ENCODE measurements at regions not wholly inside any gene's neighbourhood (a gene's known extent, or its start where the extent isn't known, plus 50 kb on each side); places are given as distances from the start of the nearest gene placed in this dataset.

DNA sequence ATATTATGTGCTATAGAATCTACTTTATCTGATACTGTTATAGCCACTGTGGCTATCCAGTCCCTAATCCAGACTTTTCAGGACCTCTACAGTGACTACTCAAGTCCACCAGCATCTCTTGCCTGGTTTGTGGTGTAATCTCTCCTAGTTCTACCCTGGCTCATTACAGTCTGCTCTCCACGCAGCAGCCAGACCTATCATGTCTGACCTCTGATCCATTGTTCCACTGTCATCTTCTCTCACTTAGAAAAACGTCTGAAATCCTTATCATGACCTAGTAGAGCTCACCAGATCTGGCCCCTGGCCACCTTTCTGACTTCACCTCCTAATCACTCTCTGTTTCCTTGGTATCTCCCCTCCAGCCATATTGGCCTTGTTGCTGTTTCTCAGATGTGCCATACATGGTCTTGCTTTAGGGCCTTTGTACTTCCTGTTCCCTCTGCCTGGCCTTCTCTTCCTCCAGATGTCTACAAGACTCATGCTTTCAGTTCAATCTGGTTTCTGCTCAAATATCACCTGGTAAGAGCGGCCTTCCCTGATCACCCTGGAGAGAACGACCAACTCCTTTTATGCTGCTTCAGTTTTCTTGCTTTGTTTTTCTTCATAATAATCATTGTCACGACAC, 475.5 kb downstream of the AACS start (continued):
- TF ChIP-seq EZH2phosphoT487 (IDR thresholded peaks at IDR 0.05; ENCODE audit: unreplicated experiment) (no peak), POLR2AphosphoS5 (IDR thresholded peaks at IDR 0.05; ENCODE audit: low read depth) (no peak)
- TF ChIP-seq, protein P1, sequence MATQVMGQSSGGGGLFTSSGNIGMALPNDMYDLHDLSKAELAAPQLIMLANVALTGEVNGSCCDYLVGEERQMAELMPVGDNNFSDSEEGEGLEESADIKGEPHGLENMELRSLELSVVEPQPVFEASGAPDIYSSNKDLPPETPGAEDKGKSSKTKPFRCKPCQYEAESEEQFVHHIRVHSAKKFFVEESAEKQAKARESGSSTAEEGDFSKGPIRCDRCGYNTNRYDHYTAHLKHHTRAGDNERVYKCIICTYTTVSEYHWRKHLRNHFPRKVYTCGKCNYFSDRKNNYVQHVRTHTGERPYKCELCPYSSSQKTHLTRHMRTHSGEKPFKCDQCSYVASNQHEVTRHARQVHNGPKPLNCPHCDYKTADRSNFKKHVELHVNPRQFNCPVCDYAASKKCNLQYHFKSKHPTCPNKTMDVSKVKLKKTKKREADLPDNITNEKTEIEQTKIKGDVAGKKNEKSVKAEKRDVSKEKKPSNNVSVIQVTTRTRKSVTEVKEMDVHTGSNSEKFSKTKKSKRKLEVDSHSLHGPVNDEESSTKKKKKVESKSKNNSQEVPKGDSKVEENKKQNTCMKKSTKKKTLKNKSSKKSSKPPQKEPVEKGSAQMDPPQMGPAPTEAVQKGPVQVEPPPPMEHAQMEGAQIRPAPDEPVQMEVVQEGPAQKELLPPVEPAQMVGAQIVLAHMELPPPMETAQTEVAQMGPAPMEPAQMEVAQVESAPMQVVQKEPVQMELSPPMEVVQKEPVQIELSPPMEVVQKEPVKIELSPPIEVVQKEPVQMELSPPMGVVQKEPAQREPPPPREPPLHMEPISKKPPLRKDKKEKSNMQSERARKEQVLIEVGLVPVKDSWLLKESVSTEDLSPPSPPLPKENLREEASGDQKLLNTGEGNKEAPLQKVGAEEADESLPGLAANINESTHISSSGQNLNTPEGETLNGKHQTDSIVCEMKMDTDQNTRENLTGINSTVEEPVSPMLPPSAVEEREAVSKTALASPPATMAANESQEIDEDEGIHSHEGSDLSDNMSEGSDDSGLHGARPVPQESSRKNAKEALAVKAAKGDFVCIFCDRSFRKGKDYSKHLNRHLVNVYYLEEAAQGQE (IDR thresholded peaks at IDR 0.05; ENCODE audit: unreplicated experiment) = no peak

DNA sequence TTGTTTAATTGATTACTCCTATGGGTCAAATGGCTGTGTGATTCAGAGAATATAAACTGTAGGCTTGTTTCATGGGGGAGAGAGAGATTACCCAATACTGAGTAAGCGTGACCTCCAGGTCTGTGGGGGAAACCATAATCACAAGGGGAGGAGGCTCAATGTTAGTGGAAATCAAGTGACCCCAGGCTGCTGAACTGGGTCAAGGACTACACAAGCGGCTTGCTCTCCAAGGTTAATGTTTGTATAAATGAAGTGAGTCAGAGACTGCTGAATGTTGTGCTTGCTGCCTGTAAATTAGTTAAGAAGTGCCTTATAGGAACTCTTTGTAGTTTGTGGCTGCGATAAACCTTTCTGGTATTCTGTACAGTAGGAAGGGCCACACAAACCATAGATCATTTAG, 479.7 kb downstream of the AACS start:
- no peak overlapping the region for H2AFZ ChIP-seq
- H3K4me2 ChIP-seq = no peak overlapping the region
- H3K4me3 Mint-ChIP-seq = no peak overlapping the region
- no peaks in the 10 kb centered on the region for H4K20me1 ChIP-seq (replicated peaks; ENCODE audit: insufficient read depth)
- H3K79me2 ChIP-seq (replicated peaks; ENCODE audit: insufficient read depth) = no peaks in the 10 kb centered on the region
- H3K36me3 ChIP-seq (ENCODE audit: insufficient read depth) = peaks cover 10% of the 10 kb centered on the region; the same call in 1 of the 2 replicates
- TF ChIP-seq JUNB (IDR thresholded peaks at IDR 0.05; ENCODE audit: unreplicated experiment) (no peak), EZH2phosphoT487 (IDR thresholded peaks at IDR 0.05; ENCODE audit: unreplicated experiment) (no peak), CREB1 (CRISPR knock-in tag; IDR thresholded peaks at IDR 0.05; ENCODE audit: low read depth) (no peak), EZH2 (IDR thresholded peaks at IDR 0.05; ENCODE audit: low read depth, unreplicated experiment) (no peak), POLR2AphosphoS5 (IDR thresholded peaks at IDR 0.05; ENCODE audit: low read depth) (no peak), ZNF114 (CRISPR knock-in tag; IDR thresholded peaks at IDR 0.05) (no peak)
- TF ChIP-seq, protein P2, sequence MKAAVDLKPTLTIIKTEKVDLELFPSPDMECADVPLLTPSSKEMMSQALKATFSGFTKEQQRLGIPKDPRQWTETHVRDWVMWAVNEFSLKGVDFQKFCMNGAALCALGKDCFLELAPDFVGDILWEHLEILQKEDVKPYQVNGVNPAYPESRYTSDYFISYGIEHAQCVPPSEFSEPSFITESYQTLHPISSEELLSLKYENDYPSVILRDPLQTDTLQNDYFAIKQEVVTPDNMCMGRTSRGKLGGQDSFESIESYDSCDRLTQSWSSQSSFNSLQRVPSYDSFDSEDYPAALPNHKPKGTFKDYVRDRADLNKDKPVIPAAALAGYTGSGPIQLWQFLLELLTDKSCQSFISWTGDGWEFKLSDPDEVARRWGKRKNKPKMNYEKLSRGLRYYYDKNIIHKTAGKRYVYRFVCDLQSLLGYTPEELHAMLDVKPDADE (IDR thresholded peaks at IDR 0.05) = no peak
- TF ChIP-seq, protein P3, sequence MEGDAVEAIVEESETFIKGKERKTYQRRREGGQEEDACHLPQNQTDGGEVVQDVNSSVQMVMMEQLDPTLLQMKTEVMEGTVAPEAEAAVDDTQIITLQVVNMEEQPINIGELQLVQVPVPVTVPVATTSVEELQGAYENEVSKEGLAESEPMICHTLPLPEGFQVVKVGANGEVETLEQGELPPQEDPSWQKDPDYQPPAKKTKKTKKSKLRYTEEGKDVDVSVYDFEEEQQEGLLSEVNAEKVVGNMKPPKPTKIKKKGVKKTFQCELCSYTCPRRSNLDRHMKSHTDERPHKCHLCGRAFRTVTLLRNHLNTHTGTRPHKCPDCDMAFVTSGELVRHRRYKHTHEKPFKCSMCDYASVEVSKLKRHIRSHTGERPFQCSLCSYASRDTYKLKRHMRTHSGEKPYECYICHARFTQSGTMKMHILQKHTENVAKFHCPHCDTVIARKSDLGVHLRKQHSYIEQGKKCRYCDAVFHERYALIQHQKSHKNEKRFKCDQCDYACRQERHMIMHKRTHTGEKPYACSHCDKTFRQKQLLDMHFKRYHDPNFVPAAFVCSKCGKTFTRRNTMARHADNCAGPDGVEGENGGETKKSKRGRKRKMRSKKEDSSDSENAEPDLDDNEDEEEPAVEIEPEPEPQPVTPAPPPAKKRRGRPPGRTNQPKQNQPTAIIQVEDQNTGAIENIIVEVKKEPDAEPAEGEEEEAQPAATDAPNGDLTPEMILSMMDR (conservative IDR thresholded peaks at IDR 0.05; ENCODE audit: low read depth in 2 of 2) = no peak
- TF ChIP-seq, protein P4, sequence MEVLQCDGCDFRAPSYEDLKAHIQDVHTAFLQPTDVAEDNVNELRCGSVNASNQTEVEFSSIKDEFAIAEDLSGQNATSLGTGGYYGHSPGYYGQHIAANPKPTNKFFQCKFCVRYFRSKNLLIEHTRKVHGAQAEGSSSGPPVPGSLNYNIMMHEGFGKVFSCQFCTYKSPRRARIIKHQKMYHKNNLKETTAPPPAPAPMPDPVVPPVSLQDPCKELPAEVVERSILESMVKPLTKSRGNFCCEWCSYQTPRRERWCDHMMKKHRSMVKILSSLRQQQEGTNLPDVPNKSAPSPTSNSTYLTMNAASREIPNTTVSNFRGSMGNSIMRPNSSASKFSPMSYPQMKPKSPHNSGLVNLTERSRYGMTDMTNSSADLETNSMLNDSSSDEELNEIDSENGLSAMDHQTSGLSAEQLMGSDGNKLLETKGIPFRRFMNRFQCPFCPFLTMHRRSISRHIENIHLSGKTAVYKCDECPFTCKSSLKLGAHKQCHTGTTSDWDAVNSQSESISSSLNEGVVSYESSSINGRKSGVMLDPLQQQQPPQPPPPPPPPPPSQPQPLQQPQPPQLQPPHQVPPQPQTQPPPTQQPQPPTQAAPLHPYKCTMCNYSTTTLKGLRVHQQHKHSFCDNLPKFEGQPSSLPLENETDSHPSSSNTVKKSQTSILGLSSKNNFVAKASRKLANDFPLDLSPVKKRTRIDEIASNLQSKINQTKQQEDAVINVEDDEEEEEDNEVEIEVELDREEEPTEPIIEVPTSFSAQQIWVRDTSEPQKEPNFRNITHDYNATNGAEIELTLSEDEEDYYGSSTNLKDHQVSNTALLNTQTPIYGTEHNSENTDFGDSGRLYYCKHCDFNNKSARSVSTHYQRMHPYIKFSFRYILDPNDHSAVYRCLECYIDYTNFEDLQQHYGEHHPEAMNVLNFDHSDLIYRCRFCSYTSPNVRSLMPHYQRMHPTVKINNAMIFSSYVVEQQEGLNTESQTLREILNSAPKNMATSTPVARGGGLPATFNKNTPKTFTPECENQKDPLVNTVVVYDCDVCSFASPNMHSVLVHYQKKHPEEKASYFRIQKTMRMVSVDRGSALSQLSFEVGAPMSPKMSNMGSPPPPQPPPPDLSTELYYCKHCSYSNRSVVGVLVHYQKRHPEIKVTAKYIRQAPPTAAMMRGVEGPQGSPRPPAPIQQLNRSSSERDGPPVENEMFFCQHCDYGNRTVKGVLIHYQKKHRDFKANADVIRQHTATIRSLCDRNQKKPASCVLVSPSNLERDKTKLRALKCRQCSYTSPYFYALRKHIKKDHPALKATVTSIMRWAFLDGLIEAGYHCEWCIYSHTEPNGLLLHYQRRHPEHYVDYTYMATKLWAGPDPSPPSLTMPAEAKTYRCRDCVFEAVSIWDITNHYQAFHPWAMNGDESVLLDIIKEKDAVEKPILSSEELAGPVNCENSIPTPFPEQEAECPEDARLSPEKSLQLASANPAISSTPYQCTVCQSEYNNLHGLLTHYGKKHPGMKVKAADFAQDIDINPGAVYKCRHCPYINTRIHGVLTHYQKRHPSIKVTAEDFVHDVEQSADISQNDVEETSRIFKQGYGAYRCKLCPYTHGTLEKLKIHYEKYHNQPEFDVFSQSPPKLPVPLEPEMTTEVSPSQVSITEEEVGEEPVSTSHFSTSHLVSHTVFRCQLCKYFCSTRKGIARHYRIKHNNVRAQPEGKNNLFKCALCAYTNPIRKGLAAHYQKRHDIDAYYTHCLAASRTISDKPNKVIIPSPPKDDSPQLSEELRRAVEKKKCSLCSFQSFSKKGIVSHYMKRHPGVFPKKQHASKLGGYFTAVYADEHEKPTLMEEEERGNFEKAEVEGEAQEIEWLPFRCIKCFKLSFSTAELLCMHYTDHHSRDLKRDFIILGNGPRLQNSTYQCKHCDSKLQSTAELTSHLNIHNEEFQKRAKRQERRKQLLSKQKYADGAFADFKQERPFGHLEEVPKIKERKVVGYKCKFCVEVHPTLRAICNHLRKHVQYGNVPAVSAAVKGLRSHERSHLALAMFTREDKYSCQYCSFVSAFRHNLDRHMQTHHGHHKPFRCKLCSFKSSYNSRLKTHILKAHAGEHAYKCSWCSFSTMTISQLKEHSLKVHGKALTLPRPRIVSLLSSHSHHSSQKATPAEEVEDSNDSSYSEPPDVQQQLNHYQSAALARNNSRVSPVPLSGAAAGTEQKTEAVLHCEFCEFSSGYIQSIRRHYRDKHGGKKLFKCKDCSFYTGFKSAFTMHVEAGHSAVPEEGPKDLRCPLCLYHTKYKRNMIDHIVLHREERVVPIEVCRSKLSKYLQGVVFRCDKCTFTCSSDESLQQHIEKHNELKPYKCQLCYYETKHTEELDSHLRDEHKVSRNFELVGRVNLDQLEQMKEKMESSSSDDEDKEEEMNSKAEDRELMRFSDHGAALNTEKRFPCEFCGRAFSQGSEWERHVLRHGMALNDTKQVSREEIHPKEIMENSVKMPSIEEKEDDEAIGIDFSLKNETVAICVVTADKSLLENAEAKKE (CRISPR knock-in tag; IDR thresholded peaks at IDR 0.05) = no peak
- no peaks in the 10 kb centered on the region for H3F3A ChIP-seq (replicated peaks; ENCODE audit: low read depth)
- no peaks in the 10 kb centered on the region for H3K9me2 ChIP-seq (ENCODE audit: insufficient read depth)
- ATAC-seq (no peak), DNase-seq (ENCODE audit: low spot score) (no peak)
- H3K27me3 Mint-ChIP-seq (ENCODE audit: insufficient read depth, low read depth, poor library complexity) = no peaks in the 10 kb centered on the region
- H3K4me3 ChIP-seq = no peak overlapping the region
- no peaks in the 10 kb centered on the region for H3K4me1 ChIP-seq (ENCODE audit: insufficient read depth)
- peaks cover 16% of the 10 kb centered on the region for H3K4me1 Mint-ChIP-seq
- peaks cover 52% of the 10 kb centered on the region for H3K36me3 Mint-ChIP-seq (ENCODE audit: low read depth)
- H3K27ac Mint-ChIP-seq = no peak overlapping the region
- no peaks in the 10 kb centered on the region for H3K27me3 ChIP-seq (ENCODE audit: insufficient read depth)
- peaks cover 3% of the 10 kb centered on the region; the same call in 1 of the 3 replicates for H3K9me3 Mint-ChIP-seq
- no peak overlapping the region for H3K27ac ChIP-seq (ENCODE audit: low read depth)
